B cell (primary cell): ENCODE measurements at regions not wholly inside any gene's neighbourhood (a gene's known extent, or its start where the extent isn't known, plus 50 kb on each side); places are given as distances from the start of the nearest gene placed in this dataset.

Experiments
- EZH2 ChIP-seq: IDR thresholded peaks from 2 replicates; pipeline ENCODE4 v1.6.1; 2012; ENCODE audit warnings: borderline replicate concordance, low read depth, mild to moderate bottlenecking, moderate library complexity, low read length; ENCODE audit not compliant: insufficient read depth, poor library complexity, severe bottlenecking
- TF ChIP-seq, protein P1 (sequence below): fragments of 200-600 bp; IDR thresholded peaks from one replicate; pipeline ENCODE4 v1.8.0; 2022; ENCODE audit warnings: antibody characterized with exemption, mild to moderate bottlenecking

DNA sequence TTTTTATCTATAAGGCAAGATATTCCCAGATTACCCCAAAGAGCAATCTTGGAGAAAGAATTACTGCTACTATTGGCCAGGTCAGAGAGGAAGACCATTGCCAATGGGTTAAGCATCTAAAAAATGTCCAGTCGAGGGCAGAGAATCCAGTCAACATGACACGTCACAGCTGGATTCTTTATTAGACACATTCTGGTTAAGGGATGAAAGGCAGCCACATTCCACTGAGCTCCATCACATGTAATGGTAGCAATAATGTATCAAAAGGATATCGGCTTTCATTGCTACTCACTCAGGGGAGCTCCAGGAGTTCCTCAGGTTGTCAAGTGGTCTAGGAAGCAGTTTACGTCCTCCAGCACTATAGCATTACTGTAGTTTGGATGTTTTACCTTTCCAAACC lies 421.1 kb downstream of the PLOD2 start:
- TF ChIP-seq, protein P1, sequence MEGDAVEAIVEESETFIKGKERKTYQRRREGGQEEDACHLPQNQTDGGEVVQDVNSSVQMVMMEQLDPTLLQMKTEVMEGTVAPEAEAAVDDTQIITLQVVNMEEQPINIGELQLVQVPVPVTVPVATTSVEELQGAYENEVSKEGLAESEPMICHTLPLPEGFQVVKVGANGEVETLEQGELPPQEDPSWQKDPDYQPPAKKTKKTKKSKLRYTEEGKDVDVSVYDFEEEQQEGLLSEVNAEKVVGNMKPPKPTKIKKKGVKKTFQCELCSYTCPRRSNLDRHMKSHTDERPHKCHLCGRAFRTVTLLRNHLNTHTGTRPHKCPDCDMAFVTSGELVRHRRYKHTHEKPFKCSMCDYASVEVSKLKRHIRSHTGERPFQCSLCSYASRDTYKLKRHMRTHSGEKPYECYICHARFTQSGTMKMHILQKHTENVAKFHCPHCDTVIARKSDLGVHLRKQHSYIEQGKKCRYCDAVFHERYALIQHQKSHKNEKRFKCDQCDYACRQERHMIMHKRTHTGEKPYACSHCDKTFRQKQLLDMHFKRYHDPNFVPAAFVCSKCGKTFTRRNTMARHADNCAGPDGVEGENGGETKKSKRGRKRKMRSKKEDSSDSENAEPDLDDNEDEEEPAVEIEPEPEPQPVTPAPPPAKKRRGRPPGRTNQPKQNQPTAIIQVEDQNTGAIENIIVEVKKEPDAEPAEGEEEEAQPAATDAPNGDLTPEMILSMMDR = no peak
- TF ChIP-seq EZH2 = no peak
